ENCODE measurements at regions not wholly inside any gene's neighbourhood (a gene's known extent, or its start where the extent isn't known, plus 50 kb on each side); places are given as distances from the start of the nearest gene placed in this dataset.

DNA sequence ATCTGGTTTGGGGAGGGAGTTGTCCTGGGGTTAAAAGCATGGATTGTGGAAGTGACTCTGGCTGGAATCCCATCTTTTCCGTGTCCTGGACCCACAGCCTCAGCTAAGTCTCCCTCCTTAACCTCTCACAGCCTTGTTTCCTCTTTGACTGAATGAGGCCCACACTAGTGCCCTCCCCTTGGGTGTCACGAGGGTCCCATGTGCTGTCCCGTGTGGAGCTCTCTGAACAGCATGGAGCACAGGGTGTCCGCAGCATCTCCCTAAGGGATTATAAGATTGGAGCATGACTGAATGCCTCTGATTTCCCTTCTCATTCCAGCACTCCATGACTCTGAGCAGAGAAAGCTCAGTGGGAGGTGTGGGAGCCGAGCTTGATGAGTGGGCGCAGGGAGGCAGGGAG is 182.5 kb downstream of the TEX29 start:
- H3K36me3 ChIP-seq (replicated peaks; ENCODE audit: insufficient read depth, low read length) = no peaks in the 10 kb centered on the region

DNA sequence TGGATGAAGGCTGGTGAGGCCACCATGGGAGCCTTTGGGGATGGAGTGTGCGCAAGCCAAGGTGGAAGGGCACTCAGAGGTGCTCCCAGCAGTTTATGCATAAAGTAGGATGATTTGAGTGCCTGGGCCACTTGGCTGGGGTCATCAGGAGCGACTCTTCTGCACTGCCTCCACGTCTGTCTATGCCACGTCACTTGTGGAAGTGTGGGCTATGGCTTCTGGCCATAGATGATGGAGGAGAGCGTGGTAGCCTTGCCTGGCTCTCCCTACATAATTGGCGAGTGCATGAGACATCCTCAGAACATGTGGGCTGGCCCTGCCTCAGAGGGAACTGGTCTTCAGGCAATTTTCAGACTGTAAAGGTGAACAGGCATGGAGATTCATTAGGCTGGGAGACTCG is 182.9 kb downstream of the TEX29 start:
- Histone ChIP-seq H2AFZ (ENCODE audit: low read length) (no peak overlapping the region), H3K79me2 (ENCODE audit: low read length) (peaks cover 11% of the 10 kb centered on the region), H3K9me2 (replicated peaks; ENCODE audit: insufficient read depth, low read length) (no peaks in the 10 kb centered on the region), H3K9ac (ENCODE audit: low read length) (no peak overlapping the region), H3K4me2 (ENCODE audit: low read depth, low read length) (no peak overlapping the region), H3K36me3 (replicated peaks; ENCODE audit: insufficient read depth, low read length) (no peaks in the 10 kb centered on the region), H4K20me1 (ENCODE audit: insufficient read depth, low read length) (no peaks in the 10 kb centered on the region), H3K4me1 (ENCODE audit: low read length) (no peaks in the 10 kb centered on the region), H3K27ac (ENCODE audit: low read length) (no peak overlapping the region), H3K4me3 (ENCODE audit: low read length) (no peak overlapping the region), H3K27me3 (replicated peaks; ENCODE audit: insufficient read depth, low read length) (no peaks in the 10 kb centered on the region), H3F3A (ENCODE audit: insufficient read depth, low read length) (no peaks in the 10 kb centered on the region), H3K9me3 (replicated peaks; ENCODE audit: insufficient read depth, low read length) (no peaks in the 10 kb centered on the region)
- TF ChIP-seq EZH2 (optimal IDR thresholded peaks at IDR 0.05; ENCODE audit: low read depth, low read length) = no peak
- TF ChIP-seq, protein P1, sequence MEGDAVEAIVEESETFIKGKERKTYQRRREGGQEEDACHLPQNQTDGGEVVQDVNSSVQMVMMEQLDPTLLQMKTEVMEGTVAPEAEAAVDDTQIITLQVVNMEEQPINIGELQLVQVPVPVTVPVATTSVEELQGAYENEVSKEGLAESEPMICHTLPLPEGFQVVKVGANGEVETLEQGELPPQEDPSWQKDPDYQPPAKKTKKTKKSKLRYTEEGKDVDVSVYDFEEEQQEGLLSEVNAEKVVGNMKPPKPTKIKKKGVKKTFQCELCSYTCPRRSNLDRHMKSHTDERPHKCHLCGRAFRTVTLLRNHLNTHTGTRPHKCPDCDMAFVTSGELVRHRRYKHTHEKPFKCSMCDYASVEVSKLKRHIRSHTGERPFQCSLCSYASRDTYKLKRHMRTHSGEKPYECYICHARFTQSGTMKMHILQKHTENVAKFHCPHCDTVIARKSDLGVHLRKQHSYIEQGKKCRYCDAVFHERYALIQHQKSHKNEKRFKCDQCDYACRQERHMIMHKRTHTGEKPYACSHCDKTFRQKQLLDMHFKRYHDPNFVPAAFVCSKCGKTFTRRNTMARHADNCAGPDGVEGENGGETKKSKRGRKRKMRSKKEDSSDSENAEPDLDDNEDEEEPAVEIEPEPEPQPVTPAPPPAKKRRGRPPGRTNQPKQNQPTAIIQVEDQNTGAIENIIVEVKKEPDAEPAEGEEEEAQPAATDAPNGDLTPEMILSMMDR (IDR thresholded peaks at IDR 0.05; ENCODE audit: low read length) = no peak
- no peak for TF ChIP-seq EZH2phosphoT487 (IDR thresholded peaks at IDR 0.05; ENCODE audit: low read length)
- DNase-seq = no peak

More for the DNA sequence above, 182.5 kb downstream of the TEX29 start:
- Histone ChIP-seq H3K79me2 (ENCODE audit: low read length) (peaks cover 11% of the 10 kb centered on the region), H4K20me1 (ENCODE audit: insufficient read depth, low read length) (no peaks in the 10 kb centered on the region), H3K27ac (ENCODE audit: low read length) (no peak overlapping the region), H3K9me3 (replicated peaks; ENCODE audit: insufficient read depth, low read length) (no peaks in the 10 kb centered on the region), H3K4me3 (ENCODE audit: low read length) (no peak overlapping the region), H2AFZ (ENCODE audit: low read length) (no peak overlapping the region), H3K4me1 (ENCODE audit: low read length) (no peaks in the 10 kb centered on the region), H3K27me3 (replicated peaks; ENCODE audit: insufficient read depth, low read length) (no peaks in the 10 kb centered on the region), H3K9ac (ENCODE audit: low read length) (no peak overlapping the region), H3K9me2 (replicated peaks; ENCODE audit: insufficient read depth, low read length) (no peaks in the 10 kb centered on the region), H3K4me2 (ENCODE audit: low read depth, low read length) (no peak overlapping the region), H3F3A (ENCODE audit: insufficient read depth, low read length) (no peaks in the 10 kb centered on the region)
- no peak for DNase-seq
- TF ChIP-seq, protein P1 (IDR thresholded peaks at IDR 0.05; ENCODE audit: low read length) = no peak
- TF ChIP-seq EZH2 (optimal IDR thresholded peaks at IDR 0.05; ENCODE audit: low read depth, low read length) (no peak), EZH2phosphoT487 (IDR thresholded peaks at IDR 0.05; ENCODE audit: low read length) (no peak)

DNA sequence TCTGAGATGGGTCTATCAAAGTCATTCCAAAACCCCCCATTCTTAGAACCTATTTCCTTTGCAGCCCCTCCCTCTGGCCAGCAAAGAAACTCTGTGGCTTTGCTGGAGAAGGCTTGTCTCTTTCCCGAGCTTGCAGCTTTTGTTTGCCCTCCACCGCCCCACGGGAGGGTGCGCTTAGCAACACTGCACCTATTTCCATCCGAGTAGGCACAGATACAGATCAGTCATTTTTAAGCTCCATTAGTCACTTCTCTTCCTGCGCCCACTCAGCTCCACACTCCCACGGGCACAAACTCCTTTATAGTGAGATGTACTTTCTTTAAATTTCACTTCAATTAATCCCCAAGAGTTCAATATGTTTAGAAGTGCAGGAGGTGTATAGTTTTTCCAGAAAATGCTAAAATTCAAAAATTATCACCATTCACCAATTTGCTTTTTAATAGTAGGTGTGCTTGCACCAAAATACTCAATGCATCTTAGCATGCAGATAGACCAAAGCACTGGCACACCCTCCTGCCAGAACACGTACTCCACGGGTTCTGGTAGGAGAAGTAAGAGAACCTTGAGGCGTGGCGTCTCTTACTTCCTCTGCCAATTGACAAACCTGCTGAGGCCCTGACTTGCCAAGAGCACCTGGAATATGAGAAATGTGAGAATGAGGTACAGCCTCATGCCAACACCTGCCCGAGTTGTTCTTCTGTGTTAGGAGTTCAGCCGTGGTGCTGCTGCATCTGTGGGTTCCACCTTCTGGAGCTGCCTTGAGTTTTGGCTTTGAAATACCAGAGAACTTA is 183.7 kb downstream of the TEX29 start:
- Histone ChIP-seq H3K79me2 (ENCODE audit: low read length) (peaks cover 11% of the 10 kb centered on the region), H3K4me2 (ENCODE audit: low read depth, low read length) (no peak overlapping the region), H3K9ac (ENCODE audit: low read length) (no peak overlapping the region), H2AFZ (ENCODE audit: low read length) (no peak overlapping the region), H3K4me3 (ENCODE audit: low read length) (no peak overlapping the region), H3K9me3 (replicated peaks; ENCODE audit: insufficient read depth, low read length) (no peaks in the 10 kb centered on the region), H3K27ac (ENCODE audit: low read length) (no peak overlapping the region), H4K20me1 (ENCODE audit: insufficient read depth, low read length) (no peaks in the 10 kb centered on the region), H3F3A (ENCODE audit: insufficient read depth, low read length) (no peaks in the 10 kb centered on the region), H3K9me2 (replicated peaks; ENCODE audit: insufficient read depth, low read length) (no peaks in the 10 kb centered on the region), H3K4me1 (ENCODE audit: low read length) (no peaks in the 10 kb centered on the region), H3K27me3 (replicated peaks; ENCODE audit: insufficient read depth, low read length) (no peaks in the 10 kb centered on the region), H3K36me3 (replicated peaks; ENCODE audit: insufficient read depth, low read length) (no peaks in the 10 kb centered on the region)
- DNase-seq = no peak
- TF ChIP-seq EZH2phosphoT487 (IDR thresholded peaks at IDR 0.05; ENCODE audit: low read length) (no peak), EZH2 (optimal IDR thresholded peaks at IDR 0.05; ENCODE audit: low read depth, low read length) (no peak)
- TF ChIP-seq, protein P1 (IDR thresholded peaks at IDR 0.05; ENCODE audit: low read length) = no peak
